Panc1 (cell line): ENCODE measurements at regions not wholly inside any gene's neighbourhood (a gene's known extent, or its start where the extent isn't known, plus 50 kb on each side); places are given as distances from the start of the nearest gene placed in this dataset.
A peak's percentile ranks its signal among the peaks of the same experiment; 100 is the strongest.
"Not testable (repeated sequence)": the region's sequence is repeated elsewhere in the genome, so short reads cannot be mapped to it uniquely, and the experiment has no call there.

Experiments used
- ATAC-seq: fragments of 200-7000 bp; cut with Tn5 transposase; 2 replicates; pipeline ENCODE4 v1.9.1; 2020; ENCODE audit warnings: mild to moderate bottlenecking, moderate library complexity
- BruUV-seq: library from RNA; stranded (reverse); fragments of 400-500 nt; replicated peaks from 2 replicates; lab custom pipeline; 2021; lab: Mats Ljungman, UMichigan
- CTCF ChIA-PET: fragments of 300-600 bp; sonication (Branson Sonifier 250); formaldehyde crosslinking; loops from one replicate; lab custom pipeline; 2022; ENCODE audit warnings: antibody characterized with exemption; lab: Charles Lee
- POLR2A ChIA-PET: fragments of 300-600 bp; sonication (Branson Sonifier 250); formaldehyde crosslinking; loops from one replicate; lab custom pipeline; 2022; ENCODE audit warnings: antibody characterized with exemption; lab: Charles Lee
- DNase-seq: peaks from one replicate; pipeline ENCODE4 v3.0.0-alpha.2; 2010; ENCODE audit warnings: low read depth, low spot score
- H3K27ac ChIP-seq: 2 replicates; pipeline ENCODE4 v1.5.1; 2011; ENCODE audit warnings: mild to moderate bottlenecking, low read length, inconsistent platforms
- H3K27me3 ChIP-seq: fragments of 200-500 bp; sonication (Bioruptor generic); 2 replicates; pipeline ENCODE4 v1.6.0; 2014; ENCODE audit warnings: low read length, inconsistent platforms; ENCODE audit not compliant: control insufficient read depth, insufficient read depth
- H3K36me3 ChIP-seq: fragments of 200-500 bp; sonication (Bioruptor generic); 2 replicates; pipeline ENCODE4 v1.5.1; 2014; ENCODE audit warnings: inconsistent platforms, mild to moderate bottlenecking, low read length, moderate library complexity; ENCODE audit not compliant: control insufficient read depth, insufficient read depth
- H3K4me1 ChIP-seq: 2 replicates; pipeline ENCODE4 v1.5.1; 2011; ENCODE audit warnings: inconsistent platforms, mild to moderate bottlenecking, low read length, moderate library complexity; ENCODE audit not compliant: control insufficient read depth, insufficient read depth
- H3K4me3 ChIP-seq, 2 experiments: 2 replicates each; pipeline ENCODE4 v1.5.1; 2011 to 2012; ENCODE audit warnings: low read depth in 2 of 2, low read length in 2 of 2, mild to moderate bottlenecking in 2 of 2, inconsistent platforms in 1 of 2, moderate library complexity in 1 of 2
- H3K9me3 ChIP-seq: fragments of 200-500 bp; sonication (Bioruptor generic); 2 replicates; pipeline ENCODE4 v1.5.1; 2014; ENCODE audit warnings: low read depth, mild to moderate bottlenecking, inconsistent platforms, low read length, moderate library complexity; ENCODE audit not compliant: control insufficient read depth, insufficient read depth
- CTCF ChIP-seq: fragments of 450-650 bp; IDR thresholded peaks from 2 replicates; pipeline ENCODE4 v1.5.1; 2017; ENCODE audit warnings: mild to moderate bottlenecking
- POLR2AphosphoS5 ChIP-seq: IDR thresholded peaks from 2 replicates; pipeline ENCODE4 v1.6.1; 2012; ENCODE audit warnings: mild to moderate bottlenecking, low read depth, low read length, moderate library complexity
- REST ChIP-seq, 2 experiments: IDR thresholded peaks; 2 replicates each; pipeline ENCODE4 v1.6.1; 2011 to 2012; ENCODE audit warnings: low read depth in 2 of 2, control low read depth in 1 of 2, low read length in 1 of 2, mild to moderate bottlenecking in 1 of 2, moderate library complexity in 1 of 2; ENCODE audit not compliant: insufficient read depth in 1 of 2
- SIN3A ChIP-seq: IDR thresholded peaks from 2 replicates; pipeline ENCODE4 v1.6.1; 2012; ENCODE audit warnings: low read depth, mild to moderate bottlenecking, low read length, moderate library complexity, borderline replicate concordance; ENCODE audit not compliant: insufficient read depth
- TCF7L2 ChIP-seq: IDR thresholded peaks from 2 replicates; pipeline ENCODE4 v1.6.1; 2011; ENCODE audit warnings: mild to moderate bottlenecking, low read depth, low read length, inconsistent platforms
- in situ Hi-C: cut with HindIII; loops from 2 replicates; pipeline ENCODE4 v1.10.0; 2016; ENCODE audit warnings: low sequenced_read_pairs, low pct_unique_long_range_greater_than_20kb
- intact Hi-C: fragments of 100-400 bp; cut with micrococcal nuclease; formaldehyde crosslinking; loops from one replicate; pipeline ENCODE4 v1.10.0; 2022; ENCODE audit not compliant: unreplicated experiment

GRCh38 chr17:20941872-20942271 is 100.9 kb downstream of the USP22 start:
- Histone ChIP-seq H3K36me3 (no peaks in the 10 kb centered on the region), H3K27me3 (peaks cover 13% of the 10 kb centered on the region), H3K4me3 (no peak overlapping the region), H3K9me3 (no peaks in the 10 kb centered on the region), H3K4me1 (peaks cover 3% of the 10 kb centered on the region; the same call in 1 of the 2 replicates), H3K27ac (no peak overlapping the region)
- no TSS peak for BruUV-seq
- CTCF ChIA-PET = no interaction called here
- ATAC-seq = no peak
- no peak for DNase-seq
- POLR2A ChIA-PET = no interaction called here
- TF ChIP-seq REST (IDR thresholded peaks at IDR 0.05; ENCODE audit: insufficient read depth in 1 of 2, low read depth in 2 of 2, low read length in 1 of 2) (no peak), SIN3A (no peak), TCF7L2 (no peak), CTCF (no peak), POLR2AphosphoS5 (no peak)
- in situ Hi-C loops = no loop called here
- intact Hi-C loops = no loop called here

GRCh38 chr17:20944014-20944865 is 98.6 kb downstream of the USP22 start:
- TF ChIP-seq REST (IDR thresholded peaks at IDR 0.05; ENCODE audit: insufficient read depth in 1 of 2, low read depth in 2 of 2, low read length in 1 of 2) (no peak), CTCF (peak; percentile 61)
- intact Hi-C loops = no loop called here

GRCh38 chr17:20947708-20948107 is 95.1 kb downstream of the USP22 start:
- H3K36me3 ChIP-seq, BruUV-seq, H3K4me3 ChIP-seq, DNase-seq, H3K4me1 ChIP-seq, ATAC-seq, POLR2A ChIA-PET, H3K27ac ChIP-seq, CTCF ChIA-PET, in situ Hi-C loops, intact Hi-C loops, H3K9me3 ChIP-seq: not testable (repeated sequence)
- H3K27me3 ChIP-seq = peaks cover 13% of the 10 kb centered on the region

More at GRCh38 chr17:20944014-20944865, 98.6 kb downstream of the USP22 start:
- in situ Hi-C loops = no loop called here
- no peaks in the 10 kb centered on the region for H3K4me1 ChIP-seq
- peaks cover 13% of the 10 kb centered on the region for H3K27me3 ChIP-seq
- ATAC-seq (peak; percentile 79), DNase-seq (no peak)
- no peaks in the 10 kb centered on the region for H3K9me3 ChIP-seq
- H3K27ac ChIP-seq = no peak overlapping the region
- no TSS peak for BruUV-seq
- no peaks in the 10 kb centered on the region for H3K36me3 ChIP-seq
- CTCF ChIA-PET = no interaction called here
- POLR2A ChIA-PET = no interaction called here
- H3K4me3 ChIP-seq = no peak overlapping the region
